Fibroblast of gingiva (primary cell): ENCODE measurements at regions not wholly inside any gene's neighbourhood (a gene's known extent, or its start where the extent isn't known, plus 50 kb on each side); places are given as distances from the start of the nearest gene placed in this dataset.

Source experiments
- DNase-seq: peaks from one replicate; pipeline ENCODE4 v3.0.0-alpha.2; 2011; ENCODE audit warnings: low read depth

GRCh38 chr4:125948021-125948420 is 633.3 kb downstream of the FAT4 start:
- DNase-seq: no peak

- DNase-seq: peak; percentile 79
Observed at GRCh38 chr4:125951261-125951887, 636.6 kb downstream of the FAT4 start.

- peak; percentile 9 for DNase-seq
Observed at GRCh38 chr4:125952631-125953030, 637.9 kb downstream of the FAT4 start.

DNA sequence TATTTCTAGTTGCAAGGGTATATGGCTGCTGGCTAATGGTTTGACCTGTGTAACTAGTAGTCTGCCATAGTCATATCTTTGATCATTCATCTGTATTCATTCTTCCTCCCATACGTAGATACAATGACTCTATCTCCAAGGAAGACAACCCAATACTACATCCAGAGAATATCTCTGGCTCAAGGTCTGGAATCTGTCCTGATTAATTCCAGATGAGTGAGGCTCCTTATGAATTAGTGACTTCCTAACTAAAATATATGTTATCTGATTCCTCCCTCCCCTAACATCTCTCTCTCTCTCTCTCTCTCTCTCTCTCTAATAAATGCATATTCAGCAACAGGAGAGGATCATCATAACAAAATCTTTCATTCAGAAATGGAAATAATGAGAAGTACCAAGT is 641.5 kb downstream of the FAT4 start:
- peak; percentile 14 for DNase-seq

DNA sequence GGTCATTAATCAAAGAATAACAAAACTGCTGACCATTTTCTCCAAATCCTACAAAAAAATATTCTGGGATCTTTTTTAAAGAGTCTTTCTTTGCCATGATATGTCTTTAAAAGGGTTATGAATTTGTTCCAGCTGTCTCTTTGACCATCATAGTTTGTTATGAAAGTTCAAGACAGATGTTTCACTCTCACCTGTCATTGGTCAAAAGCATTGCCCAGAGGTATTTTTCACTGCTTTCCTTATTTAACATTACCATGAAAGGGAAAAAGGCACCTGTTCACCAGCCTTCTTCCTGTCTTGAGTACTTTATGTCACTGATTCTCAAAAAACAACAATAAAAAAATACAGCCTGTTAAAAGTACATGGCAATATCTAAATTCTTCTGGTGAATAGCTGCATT is 643.8 kb downstream of the FAT4 start:
- DNase-seq: no peak

GRCh38 chr4:125961626-125962025 is 646.9 kb downstream of the FAT4 start:
- DNase-seq: no peak

DNA sequence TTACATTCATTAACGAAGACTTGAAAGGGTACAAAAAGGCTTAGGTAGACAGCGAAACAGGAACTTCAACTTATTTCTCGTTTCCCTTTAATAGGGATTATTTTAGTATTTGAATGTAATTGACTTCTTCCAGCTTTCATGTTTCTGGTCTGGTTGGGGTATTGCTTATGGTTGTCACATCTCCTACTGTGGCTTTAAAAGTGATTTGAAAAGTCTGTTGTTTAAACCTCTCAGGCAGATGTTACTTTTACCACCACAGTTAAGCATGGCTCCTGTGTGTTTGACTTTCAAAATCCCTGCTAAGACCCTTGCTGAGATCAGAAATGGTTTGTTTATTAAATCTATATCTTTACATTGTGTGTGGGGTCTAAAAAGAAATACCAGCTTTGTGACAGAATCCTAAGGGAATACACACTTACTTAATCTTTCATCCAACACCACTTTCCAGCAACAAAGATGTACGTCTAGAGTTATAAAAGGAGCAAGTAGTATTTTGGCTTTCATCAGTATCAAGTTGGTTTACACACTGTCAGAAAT is 661.2 kb downstream of the FAT4 start:
- DNase-seq: no peak

DNA sequence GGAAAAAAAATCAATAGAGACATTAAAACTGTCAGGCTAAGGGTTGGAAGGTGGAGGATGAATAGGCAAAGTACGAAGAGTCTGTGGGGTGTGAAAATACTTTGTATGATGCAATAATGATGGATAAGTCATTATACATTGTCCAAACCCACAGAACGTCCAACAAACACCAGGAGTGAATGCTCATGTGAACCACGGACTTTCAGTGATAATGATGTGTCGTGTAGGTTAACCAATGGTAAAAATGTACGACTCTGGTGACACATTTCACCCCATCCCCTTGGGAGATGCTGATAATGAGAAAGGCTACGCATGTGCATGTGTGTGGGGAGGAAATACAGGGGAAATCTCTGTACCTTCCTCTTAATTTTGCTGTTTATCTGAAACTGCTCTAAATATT is 665.2 kb downstream of the FAT4 start:
- no peak for DNase-seq

GRCh38 chr4:125983168-125983567 is 668.4 kb downstream of the FAT4 start:
- DNase-seq: no peak

DNA sequence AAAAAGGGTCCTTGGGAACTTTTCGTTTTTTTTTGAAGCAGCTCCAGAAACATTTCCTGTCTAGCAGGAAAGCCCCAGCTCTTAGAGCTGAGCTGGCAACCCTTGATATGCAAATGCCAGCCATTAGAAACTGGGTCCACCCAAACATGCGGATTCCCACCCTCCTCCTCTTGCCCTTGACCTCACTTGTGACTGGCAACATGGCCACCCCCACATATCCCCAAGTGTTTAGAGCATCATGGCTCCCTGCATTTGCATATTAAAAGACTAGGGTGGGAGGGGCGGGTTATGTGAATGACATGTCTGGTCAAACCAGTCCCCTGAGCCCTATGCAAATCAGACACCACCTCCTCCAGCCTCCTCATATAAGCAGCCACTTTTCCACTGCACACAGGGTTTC is 671.1 kb downstream of the FAT4 start:
- DNase-seq: no peak

- no peak for DNase-seq
Observed at GRCh38 chr4:125986307-125986706, 671.6 kb downstream of the FAT4 start.

DNA sequence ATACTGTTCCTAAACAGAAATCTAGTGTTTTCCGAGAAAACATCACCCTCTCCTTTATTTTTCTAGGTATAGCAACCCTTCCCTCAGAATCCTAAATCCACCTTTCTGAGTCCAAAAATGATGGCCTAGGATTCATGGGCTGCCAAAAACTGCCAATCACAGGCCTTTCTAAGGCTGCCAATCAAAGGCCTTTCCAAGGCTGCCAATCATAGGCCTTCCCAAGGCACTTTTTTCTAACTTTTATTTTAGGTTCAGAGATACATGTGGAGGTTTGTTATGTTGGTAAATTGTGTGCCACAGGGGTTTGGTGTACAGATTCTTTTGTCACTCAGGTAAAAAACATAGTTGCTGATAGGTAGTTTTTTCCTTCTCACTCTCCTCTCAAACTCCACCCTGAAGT is 673.7 kb downstream of the FAT4 start:
- no peak for DNase-seq

DNA sequence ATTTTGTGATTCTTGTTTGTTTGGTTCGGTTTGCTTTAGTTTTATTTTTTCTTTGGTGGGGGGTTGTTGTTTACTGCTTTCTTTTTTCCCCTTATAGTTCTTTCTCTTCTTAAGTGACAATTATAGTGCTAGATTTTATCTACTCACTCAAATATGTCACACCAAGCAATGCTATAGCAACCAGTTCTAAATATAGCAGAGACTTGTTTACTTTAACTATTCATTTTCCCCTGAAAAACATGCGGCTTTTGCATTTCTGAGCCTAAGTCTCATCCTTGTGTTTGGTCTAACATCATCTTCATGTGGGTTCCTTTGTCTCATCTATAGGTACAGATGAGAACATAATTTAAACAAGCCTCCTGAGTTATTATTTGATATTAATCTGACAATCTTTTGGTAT is 676.6 kb downstream of the FAT4 start:
- no peak for DNase-seq

DNA sequence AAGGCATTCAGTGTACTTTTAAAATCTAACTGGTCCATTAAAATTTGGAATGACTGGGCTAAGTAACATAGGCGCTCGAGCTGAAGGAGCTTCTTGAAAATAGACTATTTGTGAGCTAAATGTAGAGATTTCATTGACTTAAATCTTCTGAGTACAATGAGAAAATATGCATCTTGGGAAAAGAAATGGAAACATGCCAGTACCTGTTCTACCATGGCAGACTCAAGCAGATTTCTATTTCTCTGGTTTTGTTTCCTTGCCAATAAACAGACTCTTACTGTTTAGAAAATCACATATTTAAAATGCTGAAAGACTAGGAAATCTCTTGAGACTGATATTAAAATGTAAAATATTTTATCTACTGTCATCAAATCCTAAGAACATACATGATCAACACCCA is 678.1 kb downstream of the FAT4 start:
- peak; percentile 1 for DNase-seq

DNA sequence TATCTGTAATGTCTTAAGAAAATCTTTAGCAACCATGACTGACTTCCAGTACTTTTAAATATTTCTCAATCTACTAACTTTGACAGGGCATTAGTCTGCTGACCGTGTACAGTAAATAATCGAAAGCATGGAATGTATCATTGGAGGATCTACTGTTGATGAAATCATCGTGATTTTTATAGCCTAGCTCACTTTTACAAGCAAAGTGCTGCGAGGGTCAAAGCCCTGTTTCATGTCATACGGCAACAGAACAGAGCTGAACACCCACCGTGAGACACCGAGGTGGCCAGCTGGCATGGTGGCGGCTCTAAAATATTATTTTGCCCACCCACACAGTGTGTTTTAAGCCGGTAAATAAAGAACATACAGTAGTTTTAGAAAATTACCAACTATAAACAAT is 679.3 kb downstream of the FAT4 start:
- no peak for DNase-seq

DNA sequence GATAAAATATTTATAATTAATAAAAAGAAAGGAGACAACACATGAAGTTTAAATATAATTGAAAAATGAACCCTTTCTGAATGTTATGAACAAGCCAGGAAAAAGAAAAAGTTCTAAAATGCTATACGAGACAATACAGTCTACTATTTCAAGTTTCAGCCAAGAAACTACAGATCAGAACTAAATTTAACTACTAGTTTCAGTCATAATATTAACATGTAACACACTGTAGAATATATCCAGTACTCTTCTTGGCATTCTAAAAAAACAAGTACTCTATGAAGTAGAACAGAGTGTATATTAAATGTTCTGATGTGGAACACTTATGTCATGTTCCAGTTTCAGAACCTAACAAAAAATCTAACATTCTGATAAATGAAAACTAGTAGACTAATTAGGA is 679.7 kb downstream of the FAT4 start:
- DNase-seq: no peak

DNA sequence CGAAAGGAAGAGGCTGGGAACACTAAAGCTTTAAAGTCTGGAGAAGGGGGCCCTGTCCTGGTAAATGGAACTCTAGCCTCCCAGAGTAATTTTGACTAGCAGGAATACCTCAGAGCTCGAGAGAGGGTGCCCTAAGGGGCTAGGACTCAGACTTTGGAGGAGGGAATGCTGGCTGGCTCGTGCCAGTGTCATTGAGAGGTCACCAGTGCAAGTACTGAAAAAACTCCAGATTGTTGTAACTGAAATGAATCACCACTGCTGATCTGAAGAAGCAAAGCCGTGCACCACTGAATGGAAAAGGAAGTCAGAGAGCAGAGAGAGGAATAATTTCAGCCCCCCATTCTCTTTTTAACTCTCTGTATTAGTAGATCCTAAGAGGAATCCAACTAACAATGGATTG is 690.2 kb downstream of the FAT4 start:
- peak; percentile 14 for DNase-seq

GRCh38 chr4:126007142-126007541 is 692.4 kb downstream of the FAT4 start:
- DNase-seq: no peak

DNA sequence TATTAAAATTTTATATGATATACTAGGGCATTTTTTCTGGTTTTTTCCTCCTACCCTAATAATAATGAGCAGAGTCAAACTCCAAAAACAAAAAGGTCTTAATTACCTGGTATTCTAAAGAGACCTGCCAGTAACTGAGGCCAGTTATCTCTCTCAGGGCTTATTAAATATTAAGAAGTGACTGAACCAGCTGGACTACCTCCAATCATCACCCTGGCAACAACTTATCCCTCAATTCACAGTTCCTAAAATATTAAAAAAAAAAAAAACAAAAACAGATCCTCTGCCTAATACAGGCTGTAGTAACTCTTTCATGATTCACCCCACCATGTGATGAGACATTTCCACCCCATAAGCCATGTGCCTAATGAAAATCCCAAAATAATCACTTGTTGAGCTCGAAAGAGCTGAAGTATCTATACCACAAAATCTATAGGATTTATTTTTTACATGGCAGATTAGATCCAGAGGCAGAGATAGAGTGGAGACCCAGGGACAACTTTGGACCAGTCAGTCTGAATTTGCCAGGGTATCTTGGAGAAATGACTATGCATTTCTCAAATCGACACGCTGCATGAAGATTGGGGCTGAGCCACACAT is 698.0 kb downstream of the FAT4 start:
- no peak for DNase-seq

DNA sequence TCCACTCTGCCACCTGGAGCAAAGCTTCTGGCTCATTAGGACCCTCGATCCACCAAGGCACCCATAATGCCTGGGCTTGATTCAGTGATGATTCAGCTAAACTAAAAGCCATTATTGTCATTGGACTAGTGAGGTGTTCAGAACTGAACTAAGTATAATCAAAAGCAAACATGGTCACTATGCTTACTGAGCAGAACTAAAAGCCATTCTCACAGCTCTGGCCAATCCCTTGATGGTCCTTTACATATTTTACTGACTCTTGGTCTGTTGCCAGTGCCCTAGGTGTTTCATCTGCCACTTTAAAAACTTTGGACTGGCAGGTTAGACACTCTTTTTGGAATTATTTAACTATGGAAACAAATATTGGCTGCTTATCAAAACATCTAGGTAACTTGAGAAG is 703.5 kb downstream of the FAT4 start:
- no peak for DNase-seq

DNA sequence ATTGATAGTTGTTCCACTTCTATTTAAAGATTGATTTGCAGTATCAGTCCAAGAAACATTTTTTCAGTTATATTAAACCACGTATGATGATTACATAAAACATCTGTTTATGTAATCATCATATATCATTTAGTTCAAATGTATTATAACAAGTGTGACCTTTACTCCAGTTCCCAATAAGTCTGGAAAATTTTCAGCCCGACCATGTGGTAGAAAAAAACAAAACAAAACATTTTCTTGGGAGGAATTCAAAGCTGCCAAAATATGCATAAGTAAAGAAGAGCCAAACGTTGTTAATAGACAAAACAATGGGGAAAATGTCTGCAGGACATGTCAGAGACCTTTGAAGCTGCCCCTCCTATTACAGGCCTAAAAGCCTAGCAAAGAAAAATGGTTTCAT is 709.1 kb downstream of the FAT4 start:
- peak; percentile 44 for DNase-seq

GRCh38 chr4:126027601-126028000 is 712.8 kb downstream of the FAT4 start:
- no peak for DNase-seq

DNA sequence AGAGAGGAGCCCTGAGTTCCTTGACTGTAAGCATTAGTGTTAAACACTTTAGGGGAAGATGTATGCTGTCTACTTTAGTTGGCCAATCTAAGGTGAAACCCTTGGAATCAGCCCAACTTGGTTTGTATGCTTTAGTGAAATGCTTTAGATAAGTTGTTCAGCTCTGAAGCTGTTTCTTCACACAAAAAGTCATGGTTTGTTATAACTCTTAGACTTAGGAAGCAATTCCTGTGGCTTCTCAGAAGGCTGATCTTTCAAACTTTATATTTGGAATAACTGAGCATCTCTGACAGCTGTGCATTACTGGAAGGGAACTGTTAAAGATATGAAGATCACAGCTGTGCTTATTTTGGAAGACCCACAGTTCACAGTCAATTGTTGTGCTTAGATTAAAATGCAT is 714.1 kb downstream of the FAT4 start:
- DNase-seq: no peak

- no peak for DNase-seq
Observed at GRCh38 chr4:126037231-126037630, 722.5 kb downstream of the FAT4 start.
